PC-9 (cell line): ENCODE measurements at regions not wholly inside any gene's neighbourhood (a gene's known extent, or its start where the extent isn't known, plus 50 kb on each side); places are given as distances from the start of the nearest gene placed in this dataset.

Source experiments
- CTCF ChIP-seq: fragments of 200-600 bp; sonication (generic); conservative IDR thresholded peaks from 2 replicates; pipeline ENCODE4 v1.6.1; 2017; ENCODE audit warnings: mixed run types, antibody characterized with exemption, mild to moderate bottlenecking, moderate library complexity
- EZH2 ChIP-seq: fragments of 200-600 bp; sonication (generic); IDR thresholded peaks from 2 replicates; pipeline ENCODE4 v1.8.0; 2017; ENCODE audit warnings: antibody characterized with exemption, low read depth

- TF ChIP-seq CTCF: no peak
- no peak for TF ChIP-seq EZH2
Observed at GRCh38 chr5:167466992-167467391, 824.5 kb upstream of the WWC1 start.
